MM.1S (cell line): ENCODE measurements at regions not wholly inside any gene's neighbourhood (a gene's known extent, or its start where the extent isn't known, plus 50 kb on each side); places are given as distances from the start of the nearest gene placed in this dataset.

Experiments
- CTCF ChIP-seq: fragments of 300-600 bp; sonication (generic); IDR thresholded peaks from 2 replicates; pipeline ENCODE4 v1.5.1; 2016; ENCODE audit warnings: antibody characterized with exemption, low read length, mixed read lengths
- EZH2 ChIP-seq: fragments of 300-600 bp; sonication (generic); optimal IDR thresholded peaks from 2 replicates; pipeline ENCODE3; 2017; ENCODE audit warnings: low read depth, mild to moderate bottlenecking, antibody characterized with exemption, low read length, mixed read lengths
- EZH2phosphoT487 ChIP-seq: fragments of 300-600 bp; sonication (generic); IDR thresholded peaks from 2 replicates; pipeline ENCODE4 v1.6.1; 2018; ENCODE audit warnings: antibody characterized with exemption, low read length

DNA sequence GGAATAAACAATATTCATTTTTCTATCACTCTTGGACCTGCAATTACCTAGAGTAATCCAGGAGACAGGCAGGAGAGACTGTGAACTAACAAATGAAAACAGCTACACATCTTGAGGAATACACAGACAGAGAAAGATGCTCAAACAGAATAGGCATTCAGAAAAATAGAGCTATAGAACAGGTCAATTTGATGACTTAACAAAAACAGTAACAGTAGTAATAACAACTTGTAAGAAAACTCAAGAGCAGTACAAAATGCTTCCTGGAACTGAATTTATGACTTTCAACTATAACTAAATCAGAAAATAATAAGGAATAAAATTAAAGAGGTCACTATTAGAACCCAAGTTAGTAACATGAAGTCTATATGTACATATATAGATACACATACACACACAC, 579.3 kb downstream of the TLR4 start:
- no peak for TF ChIP-seq CTCF
- no peak for TF ChIP-seq EZH2
- TF ChIP-seq EZH2phosphoT487, result no peak
